ENCODE measurements at regions not wholly inside any gene's neighbourhood (a gene's known extent, or its start where the extent isn't known, plus 50 kb on each side); places are given as distances from the start of the nearest gene placed in this dataset.

DNA sequence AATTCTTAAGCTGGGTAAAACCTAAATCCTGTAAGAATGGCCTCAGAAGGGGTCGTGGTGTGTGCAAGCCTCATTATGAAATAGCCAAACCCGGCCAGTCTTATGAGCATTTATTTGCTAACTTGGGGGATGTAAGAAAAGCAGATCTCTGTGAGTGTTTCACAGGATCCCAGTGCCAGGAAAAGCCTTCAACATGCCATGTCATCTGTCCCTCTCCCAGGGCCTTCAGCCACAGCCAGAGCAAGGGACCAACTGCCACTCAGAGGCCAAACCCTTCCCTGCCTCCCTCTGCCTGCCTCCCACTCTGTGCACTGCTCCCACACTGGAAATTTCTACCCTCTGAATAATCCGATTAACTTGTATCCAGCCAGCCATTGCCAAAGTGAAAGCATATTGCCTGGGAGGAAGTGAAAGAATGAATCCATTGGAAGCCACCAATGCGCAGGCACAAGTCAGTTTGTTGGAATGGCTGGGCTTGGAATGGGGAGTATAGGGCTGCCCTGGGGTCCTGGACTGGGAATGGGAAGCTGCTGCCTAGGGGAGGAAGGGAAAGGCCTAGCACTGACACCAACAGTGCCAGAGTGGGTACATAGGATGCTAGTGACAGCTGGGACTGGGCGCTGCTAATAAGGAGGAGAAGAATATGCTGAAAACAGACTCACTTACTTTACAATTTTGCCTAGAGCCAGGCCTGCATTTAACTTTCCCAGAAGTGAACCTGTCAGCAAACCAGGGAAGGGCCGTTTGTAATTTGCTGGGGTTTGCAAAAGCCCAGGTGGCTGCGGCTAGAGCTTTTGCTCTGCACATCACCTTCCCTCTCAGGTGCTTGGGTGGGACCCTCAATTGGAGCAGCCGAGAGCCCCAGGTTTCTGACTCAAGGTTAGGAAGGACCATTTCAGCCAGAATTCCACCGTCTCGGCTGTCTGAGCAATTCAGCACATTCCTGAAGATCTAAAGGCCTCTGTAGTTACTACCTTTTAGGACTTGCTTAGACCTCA, 146.6 kb upstream of the NCK2 start:
- no peak for TF ChIP-seq EZH2 (IDR thresholded peaks at IDR 0.05; ENCODE audit: borderline replicate concordance, insufficient read depth, low read depth, low read length, poor library complexity, severe bottlenecking)
- intact Hi-C loops (cut with micrococcal nuclease) = no loop called here
- peaks cover 3% of the 10 kb centered on the region for H3K4me1 Mint-ChIP-seq
- no peaks in the 10 kb centered on the region for H3K9me3 Mint-ChIP-seq (ENCODE audit: insufficient read depth)
- Histone ChIP-seq H3K9ac (ENCODE audit: low read length) (no peak overlapping the region), H3K27me3 (replicated peaks in 1 of 4; ENCODE audit: control extremely low read depth in 1 of 4, control insufficient read depth in 3 of 4, insufficient read depth in 4 of 4, low read length in 3 of 4) (no peaks in the 10 kb centered on the region), H3K4me1 (ENCODE audit: control insufficient read depth in 2 of 2, insufficient read depth in 2 of 2, low read length in 2 of 2) (peaks cover 3 to 4% of the 10 kb centered on the region in 2 donors), H3K27ac (ENCODE audit: low read length in 2 of 2) (no peak overlapping the region), H3K36me3 (replicated peaks in 1 of 2; ENCODE audit: control extremely low read depth in 1 of 2, control insufficient read depth in 1 of 2, extremely low read depth in 1 of 2, insufficient read depth in 2 of 2, low read length in 1 of 2) (no peaks in the 10 kb centered on the region), H3K4me2 (replicated peaks; ENCODE audit: low read depth, low read length, poor library complexity, severe bottlenecking) (no peak overlapping the region), H2AFZ (ENCODE audit: insufficient read depth, low read depth, low read length, poor library complexity, severe bottlenecking) (no peak overlapping the region), H3K4me3 (ENCODE audit: control extremely low read depth in 1 of 5, extremely low read depth in 1 of 5, insufficient read depth in 1 of 5, low read depth in 2 of 5, low read length in 4 of 5) (no peak overlapping the region), H3K9me3 (ENCODE audit: control extremely low read depth in 1 of 3, control insufficient read depth in 2 of 3, insufficient read depth in 1 of 3, low read length in 2 of 3) (no peaks in the 10 kb centered on the region), H4K20me1 (ENCODE audit: control insufficient read depth, insufficient read depth, low read length, poor library complexity, severe bottlenecking) (no peaks in the 10 kb centered on the region), H3K79me2 (ENCODE audit: control insufficient read depth, insufficient read depth, low read length) (no peaks in the 10 kb centered on the region)
- H3K27ac Mint-ChIP-seq = no peak overlapping the region
- ChIA-PET POLR2A (no interaction called here), CTCF (no interaction called here)
- H3K4me3 Mint-ChIP-seq = no peak overlapping the region
- 91% methylated on average over 8 of the region's 10 CpGs for WGBS (ENCODE audit: insufficient coverage)
- no peaks in the 10 kb centered on the region for H3K27me3 Mint-ChIP-seq
- ATAC-seq (ENCODE audit: low read depth) = no peak
- no peak for DNase-seq

DNA sequence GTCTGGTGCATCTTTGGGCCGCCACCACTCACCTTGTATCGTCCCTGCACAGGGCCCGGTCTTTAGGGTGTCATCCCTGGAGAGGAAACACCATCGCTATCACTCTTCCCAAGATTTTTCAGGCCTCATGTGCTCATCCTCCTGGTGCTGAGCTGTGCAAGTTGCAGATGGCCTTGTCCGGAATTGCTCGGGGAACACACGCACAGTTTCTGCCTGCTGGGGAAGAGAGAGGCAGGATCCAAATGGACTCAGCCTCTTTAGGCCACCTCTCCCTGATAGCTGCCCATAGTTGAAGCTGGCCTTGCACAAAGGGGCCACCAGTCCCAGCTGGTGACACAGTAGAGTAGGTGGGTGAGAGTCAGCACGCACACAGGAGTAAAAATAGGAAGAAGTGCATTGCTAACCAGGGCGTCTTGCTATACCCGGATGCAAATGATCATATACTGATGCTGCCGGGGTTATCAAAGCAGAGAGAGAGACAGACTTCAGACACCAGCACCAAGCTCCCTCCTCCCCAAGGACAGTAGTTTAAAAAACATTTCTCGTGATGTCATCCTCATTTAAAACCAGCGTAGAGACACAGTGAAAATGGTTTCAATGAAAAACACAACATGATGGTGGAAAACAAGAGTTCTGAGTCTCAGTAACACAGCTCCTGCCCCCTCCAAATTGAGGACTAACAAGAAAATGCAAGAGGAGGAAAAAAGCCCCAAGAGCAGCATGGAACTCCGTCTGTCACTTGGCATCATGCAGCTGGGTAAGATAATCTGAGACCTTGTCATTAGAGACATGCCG, 147.5 kb upstream of the NCK2 start:
- H3K4me2 ChIP-seq (replicated peaks; ENCODE audit: low read depth, low read length, poor library complexity, severe bottlenecking) = no peak overlapping the region
- no peak overlapping the region for H3K9ac ChIP-seq (ENCODE audit: low read length)
- no peaks in the 10 kb centered on the region for H3K9me3 Mint-ChIP-seq (ENCODE audit: insufficient read depth)
- no peak for ATAC-seq (ENCODE audit: low read depth)
- WGBS (ENCODE audit: insufficient coverage) = 98% methylated on average over 13 of the region's 15 CpGs
- ChIA-PET CTCF (no interaction called here), POLR2A (no interaction called here)
- H3K9me3 ChIP-seq (ENCODE audit: control extremely low read depth in 1 of 3, control insufficient read depth in 2 of 3, insufficient read depth in 1 of 3, low read length in 2 of 3) = no peaks in the 10 kb centered on the region
- no peak overlapping the region for H2AFZ ChIP-seq (ENCODE audit: insufficient read depth, low read depth, low read length, poor library complexity, severe bottlenecking)
- peaks cover 3% of the 10 kb centered on the region for H3K4me1 Mint-ChIP-seq
- H3K4me1 ChIP-seq (ENCODE audit: control insufficient read depth in 2 of 2, insufficient read depth in 2 of 2, low read length in 2 of 2) = peaks cover 3 to 4% of the 10 kb centered on the region in 2 donors
- no peak for DNase-seq
- H3K4me3 ChIP-seq (ENCODE audit: control extremely low read depth in 1 of 5, extremely low read depth in 1 of 5, insufficient read depth in 1 of 5, low read depth in 2 of 5, low read length in 4 of 5) = no peak overlapping the region
- H3K27me3 Mint-ChIP-seq = no peaks in the 10 kb centered on the region
- no peak overlapping the region for H3K4me3 Mint-ChIP-seq
- no peaks in the 10 kb centered on the region for H3K36me3 ChIP-seq (replicated peaks in 1 of 2; ENCODE audit: control extremely low read depth in 1 of 2, control insufficient read depth in 1 of 2, extremely low read depth in 1 of 2, insufficient read depth in 2 of 2, low read length in 1 of 2)
- no peaks in the 10 kb centered on the region for H3K79me2 ChIP-seq (ENCODE audit: control insufficient read depth, insufficient read depth, low read length)
- no peak overlapping the region for H3K27ac ChIP-seq (ENCODE audit: low read length in 2 of 2)
- TF ChIP-seq EZH2 (IDR thresholded peaks at IDR 0.05; ENCODE audit: borderline replicate concordance, insufficient read depth, low read depth, low read length, poor library complexity, severe bottlenecking) (no peak), CTCF (IDR thresholded peaks at IDR 0.05) (no peak)
- no peak overlapping the region for H3K27ac Mint-ChIP-seq
- H3K27me3 ChIP-seq (replicated peaks in 1 of 4; ENCODE audit: control extremely low read depth in 1 of 4, control insufficient read depth in 3 of 4, insufficient read depth in 4 of 4, low read length in 3 of 4) = no peaks in the 10 kb centered on the region
- H4K20me1 ChIP-seq (ENCODE audit: control insufficient read depth, insufficient read depth, low read length, poor library complexity, severe bottlenecking) = no peaks in the 10 kb centered on the region
- intact Hi-C loops (cut with micrococcal nuclease) = no loop called here
